ENCODE measurements at regions not wholly inside any gene's neighbourhood (a gene's known extent, or its start where the extent isn't known, plus 50 kb on each side); places are given as distances from the start of the nearest gene placed in this dataset.

- TF ChIP-seq CTCF (conservative IDR thresholded peaks at IDR 0.05) (no peak), ZFX (IDR thresholded peaks at IDR 0.05) (no peak)
Measured at GRCh38 chr5:5634817-5635216, 212.3 kb downstream of the ICE1 start.
